ENCODE measurements at regions not wholly inside any gene's neighbourhood (a gene's known extent, or its start where the extent isn't known, plus 50 kb on each side); places are given as distances from the start of the nearest gene placed in this dataset.

GRCh38 chr1:96481409-96481808 lies 240.2 kb upstream of the PTBP2 start:
- intact Hi-C loops (cut with DNase I; ENCODE audit: low total_unique reads) = no loop called here

DNA sequence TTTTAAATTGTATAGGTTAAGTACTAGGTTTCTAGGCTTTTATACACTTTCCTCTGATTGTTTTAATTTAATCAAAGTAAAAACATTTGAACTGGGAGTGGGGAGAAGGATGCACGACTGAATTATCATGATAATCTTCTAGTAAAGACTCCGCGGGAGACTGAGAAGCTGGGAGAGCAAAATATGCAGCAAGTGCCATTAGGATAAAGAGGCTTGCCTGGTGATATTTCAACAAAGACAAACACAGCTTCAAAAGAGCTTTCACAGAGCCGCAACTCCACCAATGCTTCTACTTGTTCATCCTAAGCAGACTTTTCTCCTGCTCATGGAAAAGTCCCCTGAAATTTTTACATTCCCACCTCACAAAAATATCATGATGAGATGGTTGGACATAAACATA lies 239.0 kb upstream of the PTBP2 start:
- in situ Hi-C loops (cut with MboI; ENCODE audit: low pct_ligation_motif_present in 1 of 4, low pct_unique_long_range_greater_than_20kb in 1 of 4, low sequenced_read_pairs in 3 of 4) = no loop called here
- H3K36me3 ChIP-seq = no peaks in the 10 kb centered on the region
- TF ChIP-seq, protein P1, sequence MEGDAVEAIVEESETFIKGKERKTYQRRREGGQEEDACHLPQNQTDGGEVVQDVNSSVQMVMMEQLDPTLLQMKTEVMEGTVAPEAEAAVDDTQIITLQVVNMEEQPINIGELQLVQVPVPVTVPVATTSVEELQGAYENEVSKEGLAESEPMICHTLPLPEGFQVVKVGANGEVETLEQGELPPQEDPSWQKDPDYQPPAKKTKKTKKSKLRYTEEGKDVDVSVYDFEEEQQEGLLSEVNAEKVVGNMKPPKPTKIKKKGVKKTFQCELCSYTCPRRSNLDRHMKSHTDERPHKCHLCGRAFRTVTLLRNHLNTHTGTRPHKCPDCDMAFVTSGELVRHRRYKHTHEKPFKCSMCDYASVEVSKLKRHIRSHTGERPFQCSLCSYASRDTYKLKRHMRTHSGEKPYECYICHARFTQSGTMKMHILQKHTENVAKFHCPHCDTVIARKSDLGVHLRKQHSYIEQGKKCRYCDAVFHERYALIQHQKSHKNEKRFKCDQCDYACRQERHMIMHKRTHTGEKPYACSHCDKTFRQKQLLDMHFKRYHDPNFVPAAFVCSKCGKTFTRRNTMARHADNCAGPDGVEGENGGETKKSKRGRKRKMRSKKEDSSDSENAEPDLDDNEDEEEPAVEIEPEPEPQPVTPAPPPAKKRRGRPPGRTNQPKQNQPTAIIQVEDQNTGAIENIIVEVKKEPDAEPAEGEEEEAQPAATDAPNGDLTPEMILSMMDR (IDR thresholded peaks at IDR 0.05) = no peak
- TF ChIP-seq EP300 (IDR thresholded peaks at IDR 0.05; ENCODE audit: low read depth) (no peak), POLR2AphosphoS5 (IDR thresholded peaks at IDR 0.05) (no peak), POLR2A (IDR thresholded peaks at IDR 0.05) (no peak)
- H3K4me3 ChIP-seq = peak overlapping the region in 1 of 4 donors; percentile 17
- H3K27me3 ChIP-seq = no peaks in the 10 kb centered on the region
- DNase-seq = no peak
- intact Hi-C loops (cut with DNase I; ENCODE audit: low total_unique reads) = no loop called here
- WGBS, 2 donors (ENCODE audit: low coverage in 1 of 2) = 31 to 54% methylated on average over 4 of the region's 4 CpGs
- peaks cover 0 to 5% (median 0%) of the 10 kb centered on the region in 4 donors for H3K4me1 ChIP-seq
- no peaks in the 10 kb centered on the region for H3K9me3 ChIP-seq
- peak overlapping the region; percentile 34 to 52 (median 40) for H3K27ac ChIP-seq

More at GRCh38 chr1:96481409-96481808, 240.2 kb upstream of the PTBP2 start:
- Histone ChIP-seq H3K4me3 (no peak overlapping the region), H3K9me3 (no peaks in the 10 kb centered on the region), H3K36me3 (no peaks in the 10 kb centered on the region), H3K4me1 (peaks cover 0 to 5% (median 0%) of the 10 kb centered on the region in 4 donors), H3K27me3 (no peaks in the 10 kb centered on the region), H3K27ac (peak overlapping the region in 2 of 4 donors; percentile 34 to 52)
- in situ Hi-C loops (cut with MboI; ENCODE audit: low pct_ligation_motif_present in 1 of 4, low pct_unique_long_range_greater_than_20kb in 1 of 4, low sequenced_read_pairs in 3 of 4) = no loop called here
- 50 to 51% methylated on average over 2 of the region's 2 CpGs for WGBS, 2 donors (ENCODE audit: low coverage in 1 of 2)
- TF ChIP-seq POLR2AphosphoS5 (IDR thresholded peaks at IDR 0.05) (no peak), POLR2A (IDR thresholded peaks at IDR 0.05) (no peak), EP300 (IDR thresholded peaks at IDR 0.05; ENCODE audit: low read depth) (no peak)
- TF ChIP-seq, protein P1 (IDR thresholded peaks at IDR 0.05) = no peak
- no peak for DNase-seq

- in situ Hi-C loops (cut with MboI; ENCODE audit: low pct_ligation_motif_present in 1 of 4, low pct_unique_long_range_greater_than_20kb in 1 of 4, low sequenced_read_pairs in 3 of 4) = no loop called here
- peak overlapping the region in 2 of 4 donors; percentile 10 to 23 for H3K27ac ChIP-seq
- DNase-seq = no peak
- H3K36me3 ChIP-seq = no peaks in the 10 kb centered on the region
- no peaks in the 10 kb centered on the region for H3K4me1 ChIP-seq
- no peaks in the 10 kb centered on the region for H3K9me3 ChIP-seq
- no peaks in the 10 kb centered on the region for H3K27me3 ChIP-seq
- TF ChIP-seq, protein P1 (IDR thresholded peaks at IDR 0.05) = no peak
- no peak for TF ChIP-seq POLR2AphosphoS5 (IDR thresholded peaks at IDR 0.05)
- no peak for TF ChIP-seq EP300 (IDR thresholded peaks at IDR 0.05; ENCODE audit: low read depth)
- no peak for TF ChIP-seq POLR2A (IDR thresholded peaks at IDR 0.05)
- intact Hi-C loops (cut with DNase I; ENCODE audit: low total_unique reads) = no loop called here
- H3K4me3 ChIP-seq = no peak overlapping the region
- WGBS, 2 donors (ENCODE audit: low coverage in 1 of 2) = 54 to 58% methylated on average over 3 of the region's 3 CpGs
Observed at GRCh38 chr1:96487394-96487793, 234.2 kb upstream of the PTBP2 start.

GRCh38 chr1:96487971-96488370 lies 233.6 kb upstream of the PTBP2 start:
- intact Hi-C loops (cut with DNase I; ENCODE audit: low total_unique reads) = no loop called here

More at GRCh38 chr1:96487971-96488370, 233.6 kb upstream of the PTBP2 start:
- WGBS, 2 donors (ENCODE audit: low coverage in 1 of 2) = 72 to 78% methylated on average over 3 to 5 of the region's 5 CpGs
- H3K27me3 ChIP-seq = no peaks in the 10 kb centered on the region
- H3K4me1 ChIP-seq = no peaks in the 10 kb centered on the region
- no peaks in the 10 kb centered on the region for H3K36me3 ChIP-seq
- H3K4me3 ChIP-seq = no peak overlapping the region
- DNase-seq = no peak
- H3K9me3 ChIP-seq = no peaks in the 10 kb centered on the region
- TF ChIP-seq, protein P1 (IDR thresholded peaks at IDR 0.05) = no peak
- peak in 1 of 3 donors; percentile 29 for TF ChIP-seq POLR2AphosphoS5 (IDR thresholded peaks at IDR 0.05)
- TF ChIP-seq EP300 (IDR thresholded peaks at IDR 0.05; ENCODE audit: low read depth) = no peak
- TF ChIP-seq POLR2A (IDR thresholded peaks at IDR 0.05) = no peak
- in situ Hi-C loops (cut with MboI; ENCODE audit: low pct_ligation_motif_present in 1 of 4, low pct_unique_long_range_greater_than_20kb in 1 of 4, low sequenced_read_pairs in 3 of 4) = no loop called here
- peak overlapping the region in 1 of 4 donors; percentile 10 for H3K27ac ChIP-seq
